GM19025 (cell line): ENCODE measurements at regions not wholly inside any gene's neighbourhood (a gene's known extent, or its start where the extent isn't known, plus 50 kb on each side); places are given as distances from the start of the nearest gene placed in this dataset.

Source experiments
- ATAC-seq: cut with Tn5 transposase; IDR thresholded peaks from one replicate; pipeline ENCODE4 v1.9.1; 2021; ENCODE audit warnings: mild to moderate bottlenecking, low read depth, moderate library complexity; ENCODE audit not compliant: unreplicated experiment

- no peak for ATAC-seq
These were observed 534.2 kb downstream of the TBC1D22A start for GRCh38 chr22:47296405-47297260.

- ATAC-seq, result no peak
These were observed 533.5 kb downstream of the TBC1D22A start for GRCh38 chr22:47295982-47296381.

- no peak for ATAC-seq
These were observed 532.9 kb downstream of the TBC1D22A start for GRCh38 chr22:47295226-47295901.

- no peak for ATAC-seq
These were observed 532.1 kb downstream of the TBC1D22A start for GRCh38 chr22:47294576-47294975.

GRCh38 chr22:47294222-47294532 lies 531.7 kb downstream of the TBC1D22A start:
- ATAC-seq, result no peak

GRCh38 chr22:47293368-47294221 lies 531.1 kb downstream of the TBC1D22A start:
- ATAC-seq, result no peak

- ATAC-seq, result no peak
These were observed 530.3 kb downstream of the TBC1D22A start for GRCh38 chr22:47292546-47293320.

GRCh38 chr22:47291565-47292495 lies 529.4 kb downstream of the TBC1D22A start:
- no peak for ATAC-seq

GRCh38 chr22:47290706-47291430 lies 528.4 kb downstream of the TBC1D22A start:
- ATAC-seq, result no peak

- no peak for ATAC-seq
These were observed 527.0 kb downstream of the TBC1D22A start for GRCh38 chr22:47289336-47289985.

GRCh38 chr22:47288680-47289079 lies 526.2 kb downstream of the TBC1D22A start:
- no peak for ATAC-seq

GRCh38 chr22:47287516-47287915 lies 525.1 kb downstream of the TBC1D22A start:
- ATAC-seq, result no peak

GRCh38 chr22:47286590-47286989 lies 524.1 kb downstream of the TBC1D22A start:
- ATAC-seq, result no peak

- no peak for ATAC-seq
These were observed 523.5 kb downstream of the TBC1D22A start for GRCh38 chr22:47285981-47286380.

- ATAC-seq, result no peak
These were observed 522.4 kb downstream of the TBC1D22A start for GRCh38 chr22:47284822-47285221.

GRCh38 chr22:47284360-47284759 lies 521.9 kb downstream of the TBC1D22A start:
- no peak for ATAC-seq

GRCh38 chr22:47283616-47284270 lies 521.3 kb downstream of the TBC1D22A start:
- no peak for ATAC-seq

- ATAC-seq, result no peak
These were observed 520.4 kb downstream of the TBC1D22A start for GRCh38 chr22:47282851-47283250.
